Fibroblast of the conjunctiva (primary cell): ENCODE measurements at regions not wholly inside any gene's neighbourhood (a gene's known extent, or its start where the extent isn't known, plus 50 kb on each side); places are given as distances from the start of the nearest gene placed in this dataset.

Experiments
- DNase-seq: peaks from one replicate; pipeline ENCODE4 v3.0.0-alpha.2; 2010; ENCODE audit warnings: low read depth

DNA sequence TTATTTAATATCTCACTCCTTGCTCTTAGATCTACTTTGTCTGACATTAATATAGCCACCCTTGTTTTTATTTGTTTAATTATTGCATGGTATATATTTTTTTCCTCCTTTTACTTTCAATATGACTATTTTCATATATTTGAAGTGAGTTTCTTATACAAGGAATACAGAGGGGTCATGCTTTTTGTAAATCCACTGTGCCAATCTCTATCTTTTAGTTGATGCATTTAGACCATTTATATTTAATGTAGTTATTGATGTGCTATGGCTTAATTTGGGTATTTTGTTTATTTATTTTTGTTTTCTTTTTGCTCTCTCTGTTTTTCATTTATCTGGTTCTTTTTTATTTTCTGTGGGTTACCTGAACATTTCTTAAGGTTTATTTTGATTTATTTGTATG, 750.6 kb downstream of the TMEM182 start:
- DNase-seq = no peak

DNA sequence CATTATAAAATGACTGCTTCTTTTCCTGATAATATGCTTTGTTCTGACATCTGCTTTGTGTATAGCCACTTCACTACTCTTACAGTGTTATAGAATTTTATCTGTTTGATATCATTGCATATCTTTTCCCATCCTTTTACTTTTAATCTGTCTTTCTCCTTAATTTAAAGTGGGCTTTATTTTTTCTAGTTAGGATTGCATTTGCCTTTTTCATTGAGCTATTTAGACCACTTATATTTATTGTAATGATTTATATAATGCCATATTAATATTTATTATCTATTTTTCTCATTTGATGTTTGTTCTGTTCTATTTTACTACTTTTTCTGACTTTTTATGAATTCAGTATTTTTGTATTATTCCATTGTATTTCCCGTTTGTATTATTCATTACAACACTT, 758.7 kb downstream of the TMEM182 start:
- no peak for DNase-seq

DNA sequence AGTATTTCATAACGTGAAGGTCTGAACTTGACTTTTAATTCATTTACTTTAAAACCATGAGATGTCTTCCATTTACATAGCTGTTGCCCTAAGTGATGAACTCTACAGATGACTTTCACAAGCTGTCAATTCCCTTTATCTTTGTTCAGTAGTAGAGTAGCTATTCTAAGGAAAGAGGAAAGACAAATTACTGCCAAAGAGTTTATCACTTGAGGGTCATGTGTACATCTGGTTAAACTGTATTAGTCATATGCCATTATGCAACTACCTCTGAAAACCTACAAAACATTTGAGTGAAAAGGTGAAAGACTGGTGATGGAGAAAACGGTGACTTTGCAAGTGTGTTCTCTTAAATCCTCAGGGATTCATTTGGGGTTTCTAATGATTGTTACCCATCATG, 763.9 kb downstream of the TMEM182 start:
- DNase-seq = no peak

DNA sequence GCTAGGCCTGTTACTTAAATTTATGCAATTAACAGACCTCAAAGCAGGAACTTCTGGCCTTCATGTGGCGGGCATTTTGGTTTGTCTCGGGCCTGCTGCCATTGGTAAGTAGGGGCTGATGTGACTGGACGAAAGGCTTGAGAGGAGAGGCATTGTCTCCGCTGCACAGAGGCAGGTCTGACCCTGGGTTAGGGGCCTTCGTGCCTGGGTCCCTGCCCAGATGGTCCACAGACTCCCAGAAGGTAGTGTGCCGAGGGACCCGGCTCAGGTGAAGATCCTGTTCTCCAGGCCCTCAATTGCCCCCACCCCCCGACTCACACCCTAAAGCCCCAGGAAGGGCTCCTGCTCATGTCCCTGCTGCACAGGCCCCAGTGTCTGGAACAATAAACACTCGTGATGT, 764.9 kb downstream of the TMEM182 start:
- no peak for DNase-seq

DNA sequence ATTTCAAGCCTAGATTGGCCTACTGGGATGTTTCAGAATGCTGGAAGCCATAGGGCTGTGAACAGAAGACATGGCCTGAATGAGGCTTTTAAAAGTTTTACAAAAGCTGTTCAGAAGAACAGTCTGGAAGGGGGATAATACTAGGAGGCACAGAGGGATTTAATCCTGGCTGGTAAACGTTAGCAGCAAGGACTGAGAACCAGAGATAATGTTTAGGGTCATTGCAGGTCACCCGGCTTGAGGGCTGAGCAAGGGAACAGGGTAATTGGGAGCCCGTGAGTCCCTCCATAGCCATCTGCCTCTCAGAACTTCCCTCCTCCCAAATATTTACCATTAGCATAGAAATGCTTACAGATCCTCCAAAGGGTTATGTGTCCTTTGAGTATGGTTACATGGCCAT, 765.4 kb downstream of the TMEM182 start:
- DNase-seq = no peak

DNA sequence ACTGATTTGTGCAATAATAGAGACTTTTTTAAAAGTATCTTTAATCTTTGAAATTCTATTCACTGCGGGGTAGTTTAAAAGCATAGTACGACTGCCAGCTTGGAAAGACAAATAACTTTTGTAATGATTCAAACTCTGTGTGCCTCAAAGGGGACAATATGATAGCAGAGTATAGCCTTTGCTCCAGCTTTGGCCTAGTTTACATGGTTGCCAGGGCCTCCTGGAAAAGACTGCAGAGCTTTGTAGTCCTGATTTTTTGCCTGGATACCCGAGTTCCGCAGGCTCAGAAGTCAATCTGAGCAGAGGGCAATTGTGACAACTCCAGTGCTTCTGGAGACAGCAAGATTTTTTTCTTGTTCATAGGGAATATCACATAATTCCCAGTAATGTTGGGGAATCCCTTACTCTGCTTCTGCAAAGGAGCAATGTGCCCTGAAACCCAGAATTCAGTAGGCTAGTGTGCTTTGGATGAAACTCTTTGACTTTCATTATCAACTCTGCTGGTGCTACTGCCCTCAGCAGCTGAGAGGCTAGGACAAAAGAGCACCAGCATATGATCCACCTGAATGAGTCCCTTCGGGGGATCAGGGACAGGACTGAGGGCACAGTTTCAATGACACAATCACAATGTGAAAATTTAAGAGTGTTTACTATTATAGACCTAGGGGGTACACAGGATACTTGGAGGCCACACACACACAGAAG, 768.1 kb downstream of the TMEM182 start:
- DNase-seq = no peak

DNA sequence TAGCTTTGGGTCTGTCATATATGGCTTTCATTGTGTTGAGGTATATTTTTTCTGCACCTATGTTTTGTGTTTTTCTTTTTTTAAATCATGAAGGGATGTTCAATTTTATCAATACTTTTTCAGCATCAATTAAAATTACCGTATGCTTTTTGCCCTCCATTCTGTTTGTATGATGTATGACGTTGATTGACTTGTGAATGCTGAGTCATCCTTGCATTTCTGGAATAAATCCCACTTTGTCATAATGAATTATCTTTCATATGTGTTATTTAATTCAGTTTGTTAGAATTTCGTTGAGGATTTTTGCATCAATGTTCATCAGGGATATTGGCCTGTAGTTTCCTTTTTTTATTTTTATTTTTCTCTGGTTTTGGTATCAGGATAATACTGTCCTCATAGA, 790.9 kb downstream of the TMEM182 start:
- DNase-seq = no peak

DNA sequence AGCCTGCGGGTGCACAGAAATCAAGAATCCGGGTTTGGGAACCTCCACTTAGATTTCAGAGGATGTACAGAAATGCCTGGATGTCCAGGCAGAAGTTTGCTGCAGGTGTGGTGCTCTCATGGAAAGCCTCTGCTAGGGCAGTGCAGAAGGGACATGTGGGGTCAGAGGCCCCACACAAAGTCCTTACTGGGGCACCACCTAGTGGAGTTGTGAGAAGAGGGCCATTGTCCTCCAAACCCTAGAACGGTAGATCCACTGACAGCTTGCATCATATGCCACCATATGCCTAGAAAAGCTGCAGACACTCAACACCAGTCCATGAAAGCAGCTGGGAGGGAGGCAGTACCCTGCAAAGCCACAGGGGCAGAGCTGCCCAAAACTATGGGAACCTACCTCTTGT, 833.0 kb downstream of the TMEM182 start:
- DNase-seq = no peak

DNA sequence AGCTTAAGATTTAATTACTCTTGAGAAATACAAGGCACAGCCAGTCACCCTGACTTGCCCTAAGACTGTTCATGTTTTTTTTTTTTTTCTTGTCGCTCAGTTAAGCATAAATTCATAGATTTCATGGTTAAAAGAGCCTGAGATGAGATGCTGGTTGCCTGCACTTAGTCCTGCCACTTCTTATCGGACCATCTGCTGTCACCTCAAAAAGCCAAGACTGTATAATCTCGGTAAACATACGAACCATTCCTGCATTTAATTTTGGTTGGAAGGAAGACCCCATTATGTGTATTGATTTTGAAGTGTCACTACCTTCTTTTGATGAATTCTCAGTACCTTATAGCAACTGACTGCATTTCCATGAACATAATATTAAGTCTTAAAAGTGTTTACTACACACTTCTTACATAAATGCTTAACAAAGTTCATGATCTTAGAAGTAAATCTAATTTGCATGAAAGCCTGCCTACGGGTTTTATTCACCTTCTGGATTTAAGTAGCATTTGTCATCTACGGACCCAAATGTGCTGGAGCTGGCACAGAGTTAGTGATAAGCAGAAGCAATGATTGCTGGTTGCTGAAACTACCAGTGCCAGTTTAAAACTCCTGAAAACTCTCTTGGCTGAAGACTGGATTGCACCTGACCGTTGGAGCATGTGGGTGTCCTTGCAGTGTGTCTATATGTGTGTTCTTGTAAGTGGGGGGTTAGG, 843.4 kb downstream of the TMEM182 start:
- no peak for DNase-seq

DNA sequence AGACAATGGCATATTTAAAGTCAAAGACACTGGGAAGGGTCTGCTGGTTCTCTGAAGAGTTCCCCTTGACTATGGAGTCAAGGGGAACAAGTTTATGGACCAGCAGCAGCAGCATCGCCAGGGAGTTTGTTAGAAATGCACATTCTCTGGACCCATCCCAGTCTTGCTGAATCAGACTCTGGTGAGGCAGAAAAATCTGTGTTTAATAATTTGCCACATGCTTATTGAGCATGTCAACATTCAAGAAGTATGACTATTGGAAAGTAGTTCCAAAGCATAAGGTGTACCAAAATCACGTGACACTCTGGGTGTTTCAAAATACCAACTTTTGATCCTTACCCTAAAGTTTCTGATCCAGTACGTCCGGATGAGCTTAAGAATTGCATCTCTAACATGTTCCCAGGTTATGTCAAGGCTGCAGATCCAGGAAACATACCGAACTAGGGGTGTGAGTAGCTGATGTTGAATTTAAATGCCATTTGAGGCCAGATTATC, 853.8 kb downstream of the TMEM182 start:
- DNase-seq = no peak

DNA sequence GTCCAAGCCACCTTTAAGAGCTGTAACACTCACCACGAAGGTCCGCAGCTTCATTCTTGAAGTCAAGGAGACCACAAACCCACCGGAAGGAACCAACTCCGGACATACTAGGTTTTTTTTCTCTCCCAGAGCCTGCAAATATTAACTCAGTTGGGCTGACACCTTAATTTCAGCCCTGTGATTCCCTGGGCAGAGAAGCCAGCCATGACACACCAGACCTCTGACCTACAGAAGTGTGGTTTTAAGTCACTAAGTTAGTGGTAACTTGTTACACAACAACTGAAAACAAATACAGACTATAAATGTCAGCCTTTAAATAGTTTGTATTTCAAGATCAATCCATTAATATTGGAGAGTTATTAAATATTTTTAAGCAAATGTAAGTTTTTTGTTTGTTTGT, 855.1 kb downstream of the TMEM182 start:
- no peak for DNase-seq

DNA sequence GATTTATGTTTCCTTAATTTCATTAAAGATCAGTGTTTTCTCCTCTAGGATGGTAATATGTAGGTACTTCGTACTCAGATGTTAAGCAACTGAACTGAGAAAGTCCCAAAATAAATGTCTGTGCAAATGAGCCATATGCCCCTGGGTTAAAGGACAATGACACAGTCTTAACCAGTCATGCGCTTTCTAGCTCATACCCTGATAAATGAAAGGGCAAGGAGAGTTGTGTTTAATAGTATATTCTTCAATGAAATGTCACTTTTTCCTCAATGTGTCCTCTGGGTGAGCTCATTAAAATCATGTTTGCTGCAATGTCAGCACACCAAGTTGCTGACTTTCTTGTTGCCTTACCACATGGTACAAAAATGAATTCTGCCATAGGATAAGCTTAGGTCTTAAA, 856.3 kb downstream of the TMEM182 start:
- no peak for DNase-seq

DNA sequence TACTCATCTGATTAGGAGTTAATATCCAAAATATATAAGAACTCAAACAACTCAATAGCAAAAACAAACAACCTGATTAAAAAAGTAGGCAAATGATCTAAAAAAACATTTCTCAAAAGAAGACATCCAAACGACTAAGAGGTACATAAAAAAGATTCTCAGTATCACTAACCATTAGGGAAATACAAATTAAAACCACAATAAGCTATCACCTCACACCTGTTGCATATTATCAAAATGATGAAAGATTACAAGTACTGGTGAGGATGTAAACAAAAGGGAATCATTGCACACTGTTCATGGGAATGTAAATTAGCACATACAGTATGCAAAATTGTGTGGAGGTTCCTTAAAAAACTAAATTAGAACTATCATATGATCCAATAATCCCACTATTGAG, 865.5 kb downstream of the TMEM182 start:
- DNase-seq = no peak

DNA sequence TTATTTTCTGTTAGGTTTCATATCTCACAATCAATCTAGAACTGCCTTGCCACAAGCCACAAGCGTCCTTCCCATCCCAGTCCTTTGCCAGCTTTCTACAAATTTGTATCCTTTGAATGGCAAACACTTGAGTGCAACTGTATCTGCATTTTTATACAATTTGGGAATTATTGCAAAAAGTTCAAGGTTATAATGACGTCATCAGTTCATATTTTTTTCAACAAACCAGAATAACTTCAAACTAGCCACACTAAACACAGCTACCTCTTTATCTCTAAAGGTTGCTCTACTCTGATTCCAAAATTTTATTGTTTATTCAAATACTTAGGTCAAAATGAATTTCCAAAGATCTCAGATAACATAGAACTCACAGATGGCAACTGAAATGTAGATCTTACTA, 877.1 kb downstream of the TMEM182 start:
- no peak for DNase-seq

DNA sequence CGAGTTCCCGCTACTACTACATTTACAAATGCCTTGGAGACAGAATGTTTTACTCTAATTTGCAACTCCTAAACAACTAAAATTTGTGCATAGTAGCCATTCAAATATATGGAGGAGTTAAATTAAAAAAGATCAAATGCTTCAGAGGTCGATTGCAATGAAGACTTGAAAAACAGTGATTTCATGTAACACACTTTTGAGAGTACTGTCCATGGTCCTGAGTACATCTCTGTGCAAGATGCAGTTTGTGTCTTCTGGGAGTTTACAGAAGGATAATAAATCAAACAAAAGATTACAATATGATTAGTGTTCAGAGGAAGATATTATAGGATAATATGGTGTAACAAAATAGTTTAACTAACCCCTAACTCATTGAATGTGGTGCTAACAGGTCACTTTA, 894.7 kb downstream of the TMEM182 start:
- no peak for DNase-seq

DNA sequence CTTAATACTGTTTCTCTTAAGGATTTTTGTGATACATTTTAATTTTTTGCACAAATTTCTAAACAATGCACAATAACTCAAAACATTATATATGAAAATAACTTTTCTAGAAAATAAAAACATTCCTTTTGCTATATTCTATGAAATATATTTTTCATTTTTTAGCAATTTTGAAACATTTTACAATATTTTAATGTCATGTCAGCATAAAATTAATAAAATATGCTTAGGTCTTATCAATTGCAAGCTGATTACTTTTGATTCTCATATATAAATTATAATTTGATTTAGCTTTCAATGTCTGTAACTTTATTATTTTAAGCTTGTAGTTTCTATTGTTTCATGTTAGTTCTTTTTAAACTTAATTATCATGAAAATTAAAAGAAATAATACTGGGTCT, 898.7 kb downstream of the TMEM182 start:
- no peak for DNase-seq

DNA sequence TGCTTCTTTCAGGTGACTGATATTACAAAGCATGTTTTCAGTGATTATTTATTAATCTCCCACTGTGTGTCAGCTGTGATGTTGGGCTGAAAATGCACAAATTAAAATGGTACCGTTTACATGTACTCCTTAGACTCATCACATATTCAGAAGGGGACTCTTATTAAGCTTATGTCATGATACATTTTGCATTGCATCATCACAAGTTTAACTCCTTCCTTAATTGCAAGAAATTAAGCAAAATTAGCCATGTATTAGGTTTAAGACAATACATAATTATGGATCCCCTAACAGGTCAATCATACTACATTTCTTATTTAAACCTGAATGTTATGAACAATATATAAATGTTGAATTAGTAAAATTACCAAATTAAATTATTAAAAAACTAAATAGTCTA, 899.1 kb downstream of the TMEM182 start:
- DNase-seq = no peak

DNA sequence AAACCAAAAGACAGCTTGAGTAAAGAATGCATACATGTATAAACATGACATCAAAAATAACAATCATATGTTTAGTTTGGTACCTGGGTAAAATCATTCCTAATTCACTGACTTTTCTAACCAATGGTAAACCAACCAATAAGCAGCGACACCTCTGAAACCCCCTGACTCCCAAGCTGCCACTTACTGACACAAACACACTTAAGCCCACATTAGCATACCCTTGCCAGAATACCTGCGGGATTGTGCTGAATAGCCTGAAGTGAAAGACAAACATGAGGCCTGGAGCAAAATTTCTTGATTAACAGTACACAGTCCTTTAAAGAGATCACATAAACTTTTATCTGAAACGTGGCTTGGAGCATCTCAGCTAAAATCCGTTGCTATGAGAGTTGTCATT, 902.9 kb downstream of the TMEM182 start:
- DNase-seq = no peak

DNA sequence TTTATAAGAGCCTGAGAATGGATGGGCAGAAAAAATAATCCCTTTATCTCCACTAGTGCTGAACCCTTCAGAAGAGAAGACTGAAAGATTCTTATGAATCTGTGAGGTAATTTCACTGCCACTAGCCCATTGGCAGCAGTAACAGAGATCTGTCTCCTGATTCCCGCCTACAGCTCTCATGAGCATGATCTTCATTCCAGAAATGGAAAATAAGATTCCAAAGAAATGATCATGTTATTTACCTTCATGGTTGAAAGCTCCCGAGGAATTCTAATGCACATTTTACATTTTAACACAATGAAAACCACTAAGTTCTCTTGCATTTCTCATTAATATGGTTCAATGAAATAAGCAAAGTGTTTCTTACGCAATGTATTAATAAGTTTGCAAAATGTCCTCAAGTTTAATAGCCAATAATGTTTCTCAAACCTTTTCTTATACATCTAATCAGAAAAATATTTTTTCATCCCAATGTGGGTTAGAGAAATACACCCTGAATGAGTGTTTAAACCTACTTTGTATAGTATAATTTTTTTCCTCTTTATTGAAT, 905.6 kb downstream of the TMEM182 start:
- DNase-seq = no peak

DNA sequence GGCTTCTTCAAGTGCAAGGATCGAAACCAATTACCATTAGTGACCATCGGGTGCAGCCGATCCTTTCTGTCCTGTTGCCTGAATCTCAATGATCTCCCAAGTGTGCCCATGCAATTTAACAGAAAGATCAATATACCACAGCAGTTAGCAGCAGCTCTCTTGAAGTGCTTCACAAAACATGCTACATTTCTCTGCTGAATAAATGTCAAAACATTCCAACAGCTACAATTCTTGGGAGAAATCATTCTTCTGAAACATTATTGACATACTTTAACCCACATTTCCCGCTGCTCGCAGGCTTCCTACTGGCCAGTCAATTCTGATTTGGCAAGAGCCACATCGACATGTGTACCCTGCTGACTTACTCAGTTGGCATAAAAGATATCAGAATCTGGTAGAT, 907.7 kb downstream of the TMEM182 start:
- DNase-seq = no peak
